ENCODE measurements at regions not wholly inside any gene's neighbourhood (a gene's known extent, or its start where the extent isn't known, plus 50 kb on each side); places are given as distances from the start of the nearest gene placed in this dataset.

DNA sequence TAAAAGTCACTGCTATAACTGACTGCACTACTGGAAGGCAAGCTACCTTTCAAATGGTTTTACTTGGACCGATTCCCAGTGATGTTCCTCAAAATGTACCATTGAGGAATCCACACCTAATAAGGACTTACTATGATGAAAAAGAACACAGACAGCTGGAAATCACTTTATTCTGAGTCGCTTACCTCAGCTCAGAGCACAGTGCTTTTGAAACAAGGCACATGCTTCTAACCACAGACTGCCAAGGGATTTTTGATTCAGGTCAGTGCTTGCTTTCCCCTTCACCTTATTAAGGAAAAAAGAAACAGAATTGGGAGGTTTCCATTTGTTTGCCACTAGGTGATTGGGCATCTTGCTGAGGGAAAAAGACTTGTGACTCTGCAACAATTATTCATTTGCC, 707.5 kb upstream of the FSHR start:
- Histone ChIP-seq H3K4me1 (ENCODE audit: insufficient read depth, low read length) (no peaks in the 10 kb centered on the region), H3K9me3 (ENCODE audit: insufficient read depth, low read depth, low read length) (no peaks in the 10 kb centered on the region), H3K36me3 (ENCODE audit: insufficient read depth, low read length) (no peaks in the 10 kb centered on the region), H3K9ac (ENCODE audit: low read length) (no peak overlapping the region), H3K27me3 (ENCODE audit: insufficient read depth, low read length) (no peaks in the 10 kb centered on the region), H3K4me2 (ENCODE audit: low read length) (no peak overlapping the region), H3K27ac (ENCODE audit: low read depth, low read length) (no peak overlapping the region), H2AFZ (ENCODE audit: low read depth, low read length) (no peak overlapping the region), H3K79me2 (ENCODE audit: insufficient read depth, low read length) (no peaks in the 10 kb centered on the region), H3K4me3 (ENCODE audit: insufficient read depth, low read depth, low read length) (no peak overlapping the region), H4K20me1 (ENCODE audit: insufficient read depth, low read length) (no peaks in the 10 kb centered on the region)
- no peak for DNase-seq (ENCODE audit: low read depth)
- H3K27me3 Mint-ChIP-seq (ENCODE audit: low read depth, unreplicated experiment) = no peaks in the 10 kb centered on the region
- peaks cover 14% of the 10 kb centered on the region for H3K4me1 Mint-ChIP-seq (ENCODE audit: low read depth, unreplicated experiment)
- no peak overlapping the region for H3K4me3 Mint-ChIP-seq (ENCODE audit: unreplicated experiment)
- no peak overlapping the region for H3K27ac Mint-ChIP-seq (ENCODE audit: unreplicated experiment)
- H3K9me3 Mint-ChIP-seq (ENCODE audit: unreplicated experiment) = peaks cover 2% of the 10 kb centered on the region
- no peak for FAIRE-seq
- TF ChIP-seq, protein P1, sequence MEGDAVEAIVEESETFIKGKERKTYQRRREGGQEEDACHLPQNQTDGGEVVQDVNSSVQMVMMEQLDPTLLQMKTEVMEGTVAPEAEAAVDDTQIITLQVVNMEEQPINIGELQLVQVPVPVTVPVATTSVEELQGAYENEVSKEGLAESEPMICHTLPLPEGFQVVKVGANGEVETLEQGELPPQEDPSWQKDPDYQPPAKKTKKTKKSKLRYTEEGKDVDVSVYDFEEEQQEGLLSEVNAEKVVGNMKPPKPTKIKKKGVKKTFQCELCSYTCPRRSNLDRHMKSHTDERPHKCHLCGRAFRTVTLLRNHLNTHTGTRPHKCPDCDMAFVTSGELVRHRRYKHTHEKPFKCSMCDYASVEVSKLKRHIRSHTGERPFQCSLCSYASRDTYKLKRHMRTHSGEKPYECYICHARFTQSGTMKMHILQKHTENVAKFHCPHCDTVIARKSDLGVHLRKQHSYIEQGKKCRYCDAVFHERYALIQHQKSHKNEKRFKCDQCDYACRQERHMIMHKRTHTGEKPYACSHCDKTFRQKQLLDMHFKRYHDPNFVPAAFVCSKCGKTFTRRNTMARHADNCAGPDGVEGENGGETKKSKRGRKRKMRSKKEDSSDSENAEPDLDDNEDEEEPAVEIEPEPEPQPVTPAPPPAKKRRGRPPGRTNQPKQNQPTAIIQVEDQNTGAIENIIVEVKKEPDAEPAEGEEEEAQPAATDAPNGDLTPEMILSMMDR (IDR thresholded peaks at IDR 0.05; ENCODE audit: insufficient read depth, low read depth, low read length) = no peak
- TF ChIP-seq EZH2 (IDR thresholded peaks at IDR 0.05; ENCODE audit: insufficient read depth, low read length) = no peak
- no peaks in the 10 kb centered on the region for H3K36me3 Mint-ChIP-seq (ENCODE audit: low read depth, unreplicated experiment)

DNA sequence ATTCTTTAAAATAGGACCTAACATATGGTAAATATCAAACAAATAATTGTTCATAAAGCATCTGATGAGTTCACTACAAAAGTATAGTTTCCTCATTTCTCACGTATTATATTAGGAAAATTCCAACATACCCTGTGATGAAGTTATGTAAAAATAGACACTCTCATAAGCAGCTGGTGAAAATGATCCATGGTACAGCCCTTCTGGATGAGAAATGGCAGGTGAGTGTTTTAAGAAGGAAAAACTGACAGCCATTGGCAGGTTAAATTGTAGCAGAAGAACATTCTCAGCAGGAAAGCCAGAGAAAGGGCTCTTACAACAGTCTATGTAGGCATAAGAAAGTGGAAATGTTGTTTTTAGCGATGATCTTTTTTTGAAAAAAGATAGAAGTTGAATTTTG, 706.5 kb upstream of the FSHR start:
- H3K36me3 ChIP-seq (ENCODE audit: insufficient read depth, low read length) = no peaks in the 10 kb centered on the region

DNA sequence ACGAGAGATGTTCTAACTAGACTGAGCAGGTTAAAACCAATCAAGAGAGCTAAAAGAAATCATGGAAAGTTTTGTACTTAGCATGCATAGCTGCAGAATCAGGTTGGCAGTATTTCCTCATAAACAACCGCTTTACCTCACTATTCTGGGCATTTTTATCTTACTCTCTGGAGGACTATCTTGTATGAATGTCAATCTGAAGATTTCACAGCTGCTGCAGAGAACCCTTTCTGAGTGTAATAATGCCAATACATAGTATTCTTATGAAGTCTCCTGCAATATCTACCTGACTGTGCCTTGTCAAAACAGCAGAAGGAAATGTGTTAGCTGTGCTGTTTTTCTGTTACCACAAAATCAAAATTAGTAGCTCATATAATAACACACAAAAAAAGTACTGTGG, 705.9 kb upstream of the FSHR start:
- H3K4me1 ChIP-seq (ENCODE audit: insufficient read depth, low read length) = no peaks in the 10 kb centered on the region
- no peak overlapping the region for H3K4me3 Mint-ChIP-seq (ENCODE audit: unreplicated experiment)
- no peak for TF ChIP-seq EZH2 (IDR thresholded peaks at IDR 0.05; ENCODE audit: insufficient read depth, low read length)
- TF ChIP-seq, protein P1 (IDR thresholded peaks at IDR 0.05; ENCODE audit: insufficient read depth, low read depth, low read length) = no peak
- FAIRE-seq (no peak), DNase-seq (ENCODE audit: low read depth) (no peak)
- H3K36me3 Mint-ChIP-seq (ENCODE audit: low read depth, unreplicated experiment) = no peaks in the 10 kb centered on the region
- H3K4me2 ChIP-seq (ENCODE audit: low read length) = no peak overlapping the region
- H3K27me3 ChIP-seq (ENCODE audit: insufficient read depth, low read length) = no peaks in the 10 kb centered on the region
- H3K9me3 Mint-ChIP-seq (ENCODE audit: unreplicated experiment) = peaks cover 2% of the 10 kb centered on the region
- no peaks in the 10 kb centered on the region for H3K36me3 ChIP-seq (ENCODE audit: insufficient read depth, low read length)
- H3K27ac ChIP-seq (ENCODE audit: low read depth, low read length) = no peak overlapping the region
- no peaks in the 10 kb centered on the region for H4K20me1 ChIP-seq (ENCODE audit: insufficient read depth, low read length)
- H2AFZ ChIP-seq (ENCODE audit: low read depth, low read length) = no peak overlapping the region
- H3K79me2 ChIP-seq (ENCODE audit: insufficient read depth, low read length) = no peaks in the 10 kb centered on the region
- peaks cover 14% of the 10 kb centered on the region for H3K4me1 Mint-ChIP-seq (ENCODE audit: low read depth, unreplicated experiment)
- H3K27me3 Mint-ChIP-seq (ENCODE audit: low read depth, unreplicated experiment) = no peaks in the 10 kb centered on the region
- H3K27ac Mint-ChIP-seq (ENCODE audit: unreplicated experiment) = no peak overlapping the region
- no peak overlapping the region for H3K4me3 ChIP-seq (ENCODE audit: insufficient read depth, low read depth, low read length)
- H3K9me3 ChIP-seq (ENCODE audit: insufficient read depth, low read depth, low read length) = no peaks in the 10 kb centered on the region
- H3K9ac ChIP-seq (ENCODE audit: low read length) = no peak overlapping the region

More for the DNA sequence above, 706.5 kb upstream of the FSHR start:
- Histone ChIP-seq H3K4me3 (ENCODE audit: insufficient read depth, low read depth, low read length) (no peak overlapping the region), H4K20me1 (ENCODE audit: insufficient read depth, low read length) (no peaks in the 10 kb centered on the region), H3K4me2 (ENCODE audit: low read length) (no peak overlapping the region), H3K27me3 (ENCODE audit: insufficient read depth, low read length) (no peaks in the 10 kb centered on the region), H3K4me1 (ENCODE audit: insufficient read depth, low read length) (no peaks in the 10 kb centered on the region), H3K79me2 (ENCODE audit: insufficient read depth, low read length) (no peaks in the 10 kb centered on the region), H2AFZ (ENCODE audit: low read depth, low read length) (no peak overlapping the region), H3K27ac (ENCODE audit: low read depth, low read length) (no peak overlapping the region), H3K9ac (ENCODE audit: low read length) (no peak overlapping the region), H3K9me3 (ENCODE audit: insufficient read depth, low read depth, low read length) (no peaks in the 10 kb centered on the region)
- Mint-ChIP-seq H3K9me3 (ENCODE audit: unreplicated experiment) (peaks cover 2% of the 10 kb centered on the region), H3K27ac (ENCODE audit: unreplicated experiment) (no peak overlapping the region), H3K4me3 (ENCODE audit: unreplicated experiment) (no peak overlapping the region), H3K4me1 (ENCODE audit: low read depth, unreplicated experiment) (peaks cover 14% of the 10 kb centered on the region), H3K27me3 (ENCODE audit: low read depth, unreplicated experiment) (no peaks in the 10 kb centered on the region), H3K36me3 (ENCODE audit: low read depth, unreplicated experiment) (no peaks in the 10 kb centered on the region)
- DNase-seq (ENCODE audit: low read depth) (no peak), FAIRE-seq (no peak)
- TF ChIP-seq EZH2 (IDR thresholded peaks at IDR 0.05; ENCODE audit: insufficient read depth, low read length) = no peak
- TF ChIP-seq, protein P1 (IDR thresholded peaks at IDR 0.05; ENCODE audit: insufficient read depth, low read depth, low read length) = no peak
